ENCODE measurements at regions not wholly inside any gene's neighbourhood (a gene's known extent, or its start where the extent isn't known, plus 50 kb on each side); places are given as distances from the start of the nearest gene placed in this dataset.

- TF ChIP-seq CTCF (IDR thresholded peaks at IDR 0.05; ENCODE audit: poor library complexity) (no peak), EZH2 (IDR thresholded peaks at IDR 0.05; ENCODE audit: borderline replicate concordance) (no peak)
Observed at GRCh38 chr21:43279578-43279894, 110.7 kb downstream of the CRYAA start.
